PC-9 (cell line): ENCODE measurements at regions not wholly inside any gene's neighbourhood (a gene's known extent, or its start where the extent isn't known, plus 50 kb on each side); places are given as distances from the start of the nearest gene placed in this dataset.
"Not testable (repeated sequence)": the region's sequence is repeated elsewhere in the genome, so short reads cannot be mapped to it uniquely, and the experiment has no call there.

ENCODE experiments used
- BruUV-seq: library from RNA; stranded (reverse); fragments of 400-500 nt; replicated peaks from 2 replicates; lab custom pipeline; 2021; lab: Mats Ljungman, UMichigan
- CTCF ChIA-PET: fragments of 300-600 bp; sonication (Branson Sonifier 250); formaldehyde crosslinking; loops from one replicate; lab custom pipeline; 2022; ENCODE audit warnings: antibody characterized with exemption; lab: Charles Lee
- POLR2A ChIA-PET: fragments of 300-600 bp; sonication (Branson Sonifier 250); formaldehyde crosslinking; loops from one replicate; lab custom pipeline; 2022; ENCODE audit warnings: antibody characterized with exemption; ENCODE audit not compliant: unreplicated experiment; lab: Charles Lee
- DNase-seq, 2 experiments: peaks; one replicate each; pipeline versions ENCODE4 v3.0.0 to v3.0.0-alpha.2; 2015 to 2022; ENCODE audit warnings: mixed read lengths in 1 of 2
- H2AFZ ChIP-seq: fragments of 200-600 bp; sonication (generic); 2 replicates; pipeline ENCODE4 v1.8.1; 2017; ENCODE audit warnings: antibody characterized with exemption
- H3F3A ChIP-seq: fragments of 200-600 bp; sonication (generic); 2 replicates; pipeline ENCODE4 v1.8.1; 2017; ENCODE audit warnings: antibody characterized with exemption, mild to moderate bottlenecking, low read depth; ENCODE audit not compliant: insufficient read depth
- H3K27ac ChIP-seq: fragments of 200-600 bp; sonication (generic); 2 replicates; pipeline ENCODE4 v1.6.1; 2016; ENCODE audit warnings: mixed run types
- H3K27me3 ChIP-seq: fragments of 200-600 bp; sonication (generic); 2 replicates; pipeline ENCODE4 v1.6.1; 2016; ENCODE audit warnings: low read depth, mixed run types; ENCODE audit not compliant: insufficient read depth
- H3K36me3 ChIP-seq: fragments of 200-600 bp; sonication (generic); 2 replicates; pipeline ENCODE4 v1.6.1; 2016; ENCODE audit warnings: low read depth, mixed run types
- H3K4me1 ChIP-seq: fragments of 200-600 bp; sonication (generic); replicated peaks from 2 replicates; pipeline ENCODE4 v1.6.1; 2016; ENCODE audit warnings: mixed run types; ENCODE audit not compliant: insufficient read depth
- H3K4me2 ChIP-seq: fragments of 200-600 bp; sonication (generic); 2 replicates; pipeline ENCODE4 v1.6.1; 2017; ENCODE audit warnings: mixed run types
- H3K4me3 ChIP-seq: fragments of 200-600 bp; sonication (generic); 2 replicates; pipeline ENCODE4 v1.6.1; 2016; ENCODE audit warnings: mixed run types
- H3K79me2 ChIP-seq: fragments of 200-600 bp; sonication (generic); 2 replicates; pipeline ENCODE4 v1.6.1; 2017; ENCODE audit warnings: low read depth, mixed run types
- H3K9me2 ChIP-seq: fragments of 200-600 bp; sonication (generic); 2 replicates; pipeline ENCODE4 v1.8.1; 2017; ENCODE audit warnings: mild to moderate bottlenecking; ENCODE audit not compliant: insufficient read depth
- H3K9me3 ChIP-seq: fragments of 200-600 bp; sonication (generic); 2 replicates; pipeline ENCODE4 v1.8.1; 2016; ENCODE audit warnings: low read depth; ENCODE audit not compliant: insufficient read depth
- H4K20me1 ChIP-seq: fragments of 200-600 bp; sonication (generic); 2 replicates; pipeline ENCODE4 v1.8.1; 2017; ENCODE audit not compliant: insufficient read depth
- EZH2 ChIP-seq: fragments of 200-600 bp; sonication (generic); IDR thresholded peaks from 2 replicates; pipeline ENCODE4 v1.8.0; 2017; ENCODE audit warnings: antibody characterized with exemption, low read depth
- intact Hi-C: fragments of 100-400 bp; cut with micrococcal nuclease; formaldehyde crosslinking; loops from one replicate; pipeline ENCODE4 v1.10.0; 2022; ENCODE audit not compliant: unreplicated experiment
- TF ChIP-seq, protein P1 (sequence below): fragments of 200-600 bp; sonication (generic); conservative IDR thresholded peaks from 2 replicates; pipeline ENCODE4 v1.6.1; 2017; ENCODE audit warnings: mixed run types, antibody characterized with exemption, mild to moderate bottlenecking, moderate library complexity

- no peak overlapping the region for H2AFZ ChIP-seq
- BruUV-seq = no TSS peak
- no peak overlapping the region for H3K4me3 ChIP-seq
- no peak for DNase-seq
- H3K27me3 ChIP-seq = no peaks in the 10 kb centered on the region
- TF ChIP-seq EZH2 = no peak
- H4K20me1 ChIP-seq = no peaks in the 10 kb centered on the region
- intact Hi-C loops = no loop called here
- no peak overlapping the region for H3K4me2 ChIP-seq
- H3K9me2 ChIP-seq = no peaks in the 10 kb centered on the region
- POLR2A ChIA-PET = no interaction called here
- H3K9me3 ChIP-seq = no peaks in the 10 kb centered on the region
- CTCF ChIA-PET = no interaction called here
- no peak overlapping the region for H3K27ac ChIP-seq
- H3F3A ChIP-seq = no peaks in the 10 kb centered on the region
- no peaks in the 10 kb centered on the region for H3K4me1 ChIP-seq
- H3K36me3 ChIP-seq = no peaks in the 10 kb centered on the region
- H3K79me2 ChIP-seq = no peaks in the 10 kb centered on the region
Measured at GRCh38 chr6:114940181-114940580, 597.4 kb upstream of the HS3ST5 start.

DNA sequence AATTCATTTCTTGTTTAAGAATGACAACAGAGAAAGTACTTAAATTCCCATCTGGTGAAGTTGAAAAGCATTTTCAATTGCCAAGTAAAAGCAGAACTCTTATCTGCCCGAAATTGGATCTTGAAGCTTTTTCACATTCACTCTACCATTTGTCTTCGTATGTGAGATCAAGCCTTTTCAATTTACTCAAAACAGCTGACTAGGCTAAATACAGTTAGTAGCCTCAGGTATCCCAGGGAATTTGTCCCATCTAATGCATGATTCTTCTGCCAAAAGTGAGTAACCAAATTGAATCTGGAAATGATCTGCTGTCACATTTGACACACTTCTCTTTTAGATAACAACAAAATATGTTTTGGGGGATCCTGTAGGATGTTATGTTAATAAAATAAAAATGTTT lies 596.8 kb upstream of the HS3ST5 start:
- BruUV-seq = no TSS peak
- intact Hi-C loops = no loop called here
- H3K4me1 ChIP-seq = no peaks in the 10 kb centered on the region
- no peak for DNase-seq
- no peaks in the 10 kb centered on the region for H3K27me3 ChIP-seq
- no peak overlapping the region for H3K4me2 ChIP-seq
- H3K27ac ChIP-seq = no peak overlapping the region
- H3K79me2 ChIP-seq = no peaks in the 10 kb centered on the region
- no peaks in the 10 kb centered on the region for H3K9me3 ChIP-seq
- H3K36me3 ChIP-seq = no peaks in the 10 kb centered on the region
- H4K20me1 ChIP-seq = no peaks in the 10 kb centered on the region
- H3K4me3 ChIP-seq = no peak overlapping the region
- H3F3A ChIP-seq = no peaks in the 10 kb centered on the region
- ChIA-PET CTCF (no interaction called here), POLR2A (no interaction called here)
- no peak overlapping the region for H2AFZ ChIP-seq
- no peaks in the 10 kb centered on the region for H3K9me2 ChIP-seq
- TF ChIP-seq, protein P1, sequence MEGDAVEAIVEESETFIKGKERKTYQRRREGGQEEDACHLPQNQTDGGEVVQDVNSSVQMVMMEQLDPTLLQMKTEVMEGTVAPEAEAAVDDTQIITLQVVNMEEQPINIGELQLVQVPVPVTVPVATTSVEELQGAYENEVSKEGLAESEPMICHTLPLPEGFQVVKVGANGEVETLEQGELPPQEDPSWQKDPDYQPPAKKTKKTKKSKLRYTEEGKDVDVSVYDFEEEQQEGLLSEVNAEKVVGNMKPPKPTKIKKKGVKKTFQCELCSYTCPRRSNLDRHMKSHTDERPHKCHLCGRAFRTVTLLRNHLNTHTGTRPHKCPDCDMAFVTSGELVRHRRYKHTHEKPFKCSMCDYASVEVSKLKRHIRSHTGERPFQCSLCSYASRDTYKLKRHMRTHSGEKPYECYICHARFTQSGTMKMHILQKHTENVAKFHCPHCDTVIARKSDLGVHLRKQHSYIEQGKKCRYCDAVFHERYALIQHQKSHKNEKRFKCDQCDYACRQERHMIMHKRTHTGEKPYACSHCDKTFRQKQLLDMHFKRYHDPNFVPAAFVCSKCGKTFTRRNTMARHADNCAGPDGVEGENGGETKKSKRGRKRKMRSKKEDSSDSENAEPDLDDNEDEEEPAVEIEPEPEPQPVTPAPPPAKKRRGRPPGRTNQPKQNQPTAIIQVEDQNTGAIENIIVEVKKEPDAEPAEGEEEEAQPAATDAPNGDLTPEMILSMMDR = no peak
- no peak for TF ChIP-seq EZH2

DNA sequence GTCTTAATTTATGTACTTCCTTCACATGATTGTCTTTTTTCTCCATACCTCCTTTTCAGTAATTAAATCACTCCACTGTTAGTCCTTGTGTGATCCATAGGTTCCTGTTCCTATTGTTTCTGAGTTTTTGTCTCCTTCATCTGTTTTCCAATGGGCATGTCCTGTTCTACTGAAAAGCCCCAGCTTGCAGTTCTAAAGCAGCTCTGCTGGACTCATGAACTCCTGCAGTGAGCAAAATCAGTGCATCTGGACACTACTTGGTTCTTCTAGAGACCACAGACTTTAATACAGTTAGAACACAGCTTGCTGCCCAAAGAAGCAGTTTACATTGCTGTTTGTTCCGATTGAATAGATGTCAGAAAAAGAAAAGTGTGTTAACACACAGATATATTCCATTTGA lies 593.3 kb upstream of the HS3ST5 start:
- intact Hi-C loops = no loop called here
- H3K27ac ChIP-seq = no peak overlapping the region
- no peak overlapping the region for H3K4me3 ChIP-seq
- H2AFZ ChIP-seq = no peak overlapping the region
- DNase-seq = no peak
- H3K9me3 ChIP-seq = no peaks in the 10 kb centered on the region
- H3K36me3 ChIP-seq = no peaks in the 10 kb centered on the region
- ChIA-PET POLR2A (no interaction called here), CTCF (no interaction called here)
- H4K20me1 ChIP-seq = no peaks in the 10 kb centered on the region
- TF ChIP-seq, protein P1 = no peak
- TF ChIP-seq EZH2 = no peak
- no peaks in the 10 kb centered on the region for H3K9me2 ChIP-seq
- H3K27me3 ChIP-seq = no peaks in the 10 kb centered on the region
- H3K4me2 ChIP-seq = no peak overlapping the region
- BruUV-seq = no TSS peak
- H3K79me2 ChIP-seq = no peaks in the 10 kb centered on the region
- H3F3A ChIP-seq = no peaks in the 10 kb centered on the region
- H3K4me1 ChIP-seq = no peaks in the 10 kb centered on the region

GRCh38 chr6:114934079-114934478 lies 591.3 kb upstream of the HS3ST5 start:
- TF ChIP-seq EZH2 = no peak
- TF ChIP-seq, protein P1 = no peak
- intact Hi-C loops = no loop called here

DNA sequence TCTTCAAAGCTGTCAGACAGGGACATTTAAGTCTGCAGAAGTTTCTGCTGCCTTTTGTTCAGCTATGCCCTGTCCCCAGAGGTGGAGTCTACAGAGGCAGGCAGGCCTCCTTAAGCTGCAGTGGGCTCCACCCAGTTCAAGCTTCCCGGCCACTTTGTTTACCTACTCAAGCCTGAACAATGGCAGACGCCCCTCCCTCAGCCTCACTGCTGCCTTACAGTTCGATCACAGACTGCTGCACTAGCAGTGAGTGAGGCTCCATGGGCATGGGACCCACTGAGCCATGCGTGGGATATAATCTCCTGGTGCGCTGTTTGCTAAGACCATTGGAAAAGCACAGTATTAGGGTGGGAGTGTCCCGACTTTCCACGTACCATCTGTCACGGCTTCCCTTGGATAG lies 585.9 kb upstream of the HS3ST5 start:
- H3K4me3 ChIP-seq, H3K36me3 ChIP-seq, H3K4me1 ChIP-seq, CTCF ChIA-PET, BruUV-seq, H3F3A ChIP-seq, DNase-seq, intact Hi-C loops, H3K27ac ChIP-seq, H3K9me2 ChIP-seq, H3K9me3 ChIP-seq, POLR2A ChIA-PET, H3K27me3 ChIP-seq, H4K20me1 ChIP-seq, H3K4me2 ChIP-seq, H2AFZ ChIP-seq, H3K79me2 ChIP-seq: not testable (repeated sequence)

More at GRCh38 chr6:114934079-114934478, 591.3 kb upstream of the HS3ST5 start:
- H3K4me2 ChIP-seq = no peak overlapping the region
- no peaks in the 10 kb centered on the region for H4K20me1 ChIP-seq
- no peak overlapping the region for H2AFZ ChIP-seq
- ChIA-PET POLR2A (no interaction called here), CTCF (no interaction called here)
- H3K4me3 ChIP-seq = no peak overlapping the region
- no peaks in the 10 kb centered on the region for H3K36me3 ChIP-seq
- no peaks in the 10 kb centered on the region for H3F3A ChIP-seq
- H3K27ac ChIP-seq = no peak overlapping the region
- no peaks in the 10 kb centered on the region for H3K9me2 ChIP-seq
- BruUV-seq = no TSS peak
- DNase-seq = no peak
- no peaks in the 10 kb centered on the region for H3K27me3 ChIP-seq
- H3K4me1 ChIP-seq = no peaks in the 10 kb centered on the region
- 0 out of 2 replicates have a peak, but pooled peaks cover 3% of the 10 kb centered on the region for H3K9me3 ChIP-seq
- no peaks in the 10 kb centered on the region for H3K79me2 ChIP-seq
